ENCODE measurements at regions not wholly inside any gene's neighbourhood (a gene's known extent, or its start where the extent isn't known, plus 50 kb on each side); places are given as distances from the start of the nearest gene placed in this dataset.

DNA sequence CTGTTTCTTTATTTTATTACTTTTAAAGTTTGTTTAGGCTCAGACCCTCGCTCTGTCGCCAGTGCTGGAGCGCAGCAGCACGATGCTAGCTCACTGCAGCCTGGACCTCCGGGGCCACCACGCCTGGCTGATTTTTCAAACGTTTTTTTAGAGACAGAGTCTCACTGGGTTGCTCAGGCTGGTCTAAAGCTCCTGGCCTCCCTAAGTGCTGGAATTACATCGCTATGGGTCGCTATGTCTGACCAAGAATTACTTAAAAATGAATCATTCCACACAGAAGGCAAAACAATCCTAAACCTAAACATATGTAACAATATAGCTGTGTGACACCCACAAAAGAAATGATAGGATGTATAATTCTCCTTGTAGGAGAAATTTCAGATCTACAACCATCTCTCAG is 86.9 kb upstream of the SIMC1 start:
- TF ChIP-seq EZH2phosphoT487 (IDR thresholded peaks at IDR 0.05; ENCODE audit: low read depth): no peak
- TF ChIP-seq, protein P1, sequence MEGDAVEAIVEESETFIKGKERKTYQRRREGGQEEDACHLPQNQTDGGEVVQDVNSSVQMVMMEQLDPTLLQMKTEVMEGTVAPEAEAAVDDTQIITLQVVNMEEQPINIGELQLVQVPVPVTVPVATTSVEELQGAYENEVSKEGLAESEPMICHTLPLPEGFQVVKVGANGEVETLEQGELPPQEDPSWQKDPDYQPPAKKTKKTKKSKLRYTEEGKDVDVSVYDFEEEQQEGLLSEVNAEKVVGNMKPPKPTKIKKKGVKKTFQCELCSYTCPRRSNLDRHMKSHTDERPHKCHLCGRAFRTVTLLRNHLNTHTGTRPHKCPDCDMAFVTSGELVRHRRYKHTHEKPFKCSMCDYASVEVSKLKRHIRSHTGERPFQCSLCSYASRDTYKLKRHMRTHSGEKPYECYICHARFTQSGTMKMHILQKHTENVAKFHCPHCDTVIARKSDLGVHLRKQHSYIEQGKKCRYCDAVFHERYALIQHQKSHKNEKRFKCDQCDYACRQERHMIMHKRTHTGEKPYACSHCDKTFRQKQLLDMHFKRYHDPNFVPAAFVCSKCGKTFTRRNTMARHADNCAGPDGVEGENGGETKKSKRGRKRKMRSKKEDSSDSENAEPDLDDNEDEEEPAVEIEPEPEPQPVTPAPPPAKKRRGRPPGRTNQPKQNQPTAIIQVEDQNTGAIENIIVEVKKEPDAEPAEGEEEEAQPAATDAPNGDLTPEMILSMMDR (IDR thresholded peaks at IDR 0.05; ENCODE audit: low read depth, low read length): no peak

Data from OCI-LY3 (cell line).